Neural cell (in vitro differentiated cells): ENCODE measurements at regions not wholly inside any gene's neighbourhood (a gene's known extent, or its start where the extent isn't known, plus 50 kb on each side); places are given as distances from the start of the nearest gene placed in this dataset.

Source experiments
- CTCF ChIP-seq: fragments of 450-650 bp; IDR thresholded peaks from 2 replicates; pipeline ENCODE4 v1.5.1; 2014; ENCODE audit warnings: antibody characterized with exemption, mild to moderate bottlenecking, moderate library complexity; ENCODE audit not compliant: poor library complexity, severe bottlenecking
- EP300 ChIP-seq: fragments of 450-650 bp; conservative IDR thresholded peaks from 2 replicates; pipeline ENCODE4 v1.6.1; 2014; ENCODE audit warnings: antibody characterized with exemption, mild to moderate bottlenecking, moderate library complexity; ENCODE audit not compliant: poor library complexity, severe bottlenecking
- REST ChIP-seq: IDR thresholded peaks from 2 replicates; pipeline ENCODE4 v1.6.1; 2012; ENCODE audit warnings: borderline replicate concordance

GRCh38 chr2:145845923-145846322, 1326.0 kb upstream of the ZEB2 start:
- TF ChIP-seq EP300 (no peak), CTCF (no peak), REST (peak; percentile 3)
